ENCODE measurements at regions not wholly inside any gene's neighbourhood (a gene's known extent, or its start where the extent isn't known, plus 50 kb on each side); places are given as distances from the start of the nearest gene placed in this dataset.

DNA sequence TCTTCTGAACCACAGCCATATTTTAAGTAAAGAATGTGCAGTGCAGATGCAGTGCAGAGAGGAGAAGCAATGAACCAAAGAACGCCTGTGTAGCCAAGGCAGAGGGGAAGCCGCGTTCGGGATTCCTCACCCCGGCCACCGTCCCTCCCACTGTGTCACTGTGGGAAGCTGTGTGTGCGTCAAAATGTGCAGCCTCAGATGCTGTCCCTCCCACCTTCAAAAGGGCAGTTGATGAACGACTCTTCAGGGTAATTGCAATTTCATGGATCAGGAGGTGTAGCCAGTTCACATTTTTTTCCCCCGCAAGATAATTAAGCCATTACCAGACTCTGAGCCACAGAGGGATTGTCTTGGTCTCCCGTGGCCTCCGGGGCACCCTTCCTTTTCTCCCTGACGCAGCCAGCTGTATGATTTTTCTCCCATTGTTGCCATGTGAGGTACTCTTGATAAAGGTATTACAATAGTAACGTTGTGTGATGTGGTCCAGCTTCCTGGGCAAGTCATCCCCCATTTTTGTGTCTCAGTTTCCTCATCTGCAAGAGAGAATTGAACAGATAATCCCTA lies 190.0 kb downstream of the FOXL1 start:
- 80% methylated on average over 13 of the region's 13 CpGs for WGBS (ENCODE audit: missing lambda C conversion rate)
- ChIA-PET CTCF (interaction anchor here (1.4 kb wide), 1 partner anchor 9 kb away, joined by 5 read pairs; no protein-coding TSS in a partner anchor), POLR2A (no interaction called here)
- DNase-seq (ENCODE audit: low read depth in 1 of 2, low spot score in 1 of 2) (no peak), ATAC-seq (no peak), FAIRE-seq (no peak)
- no peak for TF ChIP-seq HDAC2 (IDR thresholded peaks at IDR 0.05)
- no peak for TF ChIP-seq TFCP2L1 (CRISPR knock-in tag; IDR thresholded peaks at IDR 0.05)
- Histone ChIP-seq H3K9me3 (no peaks in the 10 kb centered on the region), H3K4me1 (peaks cover 9% of the 10 kb centered on the region; the same call in 2 of the 3 replicates), H3K27ac (no peak overlapping the region), H3K4me3 (no peak overlapping the region), H3K4me2 (no peak overlapping the region)

DNA sequence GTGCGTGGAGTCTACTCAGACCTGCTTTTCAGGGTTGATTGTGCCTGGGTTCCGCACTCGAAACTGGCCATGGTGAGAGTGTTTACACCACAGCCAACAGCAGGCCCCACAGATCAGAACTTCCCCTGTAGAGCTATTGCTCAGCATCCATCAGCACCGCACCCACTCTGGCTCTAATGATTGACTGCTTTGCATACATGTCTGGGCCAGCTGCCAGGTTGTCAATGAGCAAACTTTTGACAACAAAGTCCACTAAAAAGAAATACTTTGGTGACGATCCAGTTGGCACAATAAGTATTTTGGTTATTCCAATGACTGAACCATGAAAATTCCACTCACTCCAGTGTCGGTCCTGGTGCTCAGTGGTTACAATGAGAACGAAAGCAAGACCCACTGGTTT lies 190.7 kb downstream of the FOXL1 start:
- no peak for ATAC-seq
- CTCF ChIA-PET = interaction anchor here (1.4 kb wide), 1 partner anchor 10 kb away, joined by 5 read pairs; no protein-coding TSS in a partner anchor
- Histone ChIP-seq H3K4me3 (no peak overlapping the region), H3K9me3 (no peaks in the 10 kb centered on the region), H3K27ac (no peak overlapping the region), H3K4me2 (peak overlapping the region; percentile 24; the same call in 1 of the 3 replicates), H3K4me1 (peaks cover 9% of the 10 kb centered on the region; the same call in 2 of the 3 replicates)
- FAIRE-seq = no peak
- peak in 1 of 2 experiments; percentile 43 for DNase-seq (ENCODE audit: low read depth in 1 of 2, low spot score in 1 of 2)
- TF ChIP-seq ZNF302 (CRISPR knock-in tag; IDR thresholded peaks at IDR 0.05) (no peak), JUN (IDR thresholded peaks at IDR 0.05) (no peak), CTCF (IDR thresholded peaks at IDR 0.05) (no peak), NPAS2 (CRISPR knock-in tag; IDR thresholded peaks at IDR 0.05; ENCODE audit: borderline replicate concordance) (no peak), ZFP36 (IDR thresholded peaks at IDR 0.05; ENCODE audit: borderline replicate concordance, partially characterized antibody) (no peak), ESRRA (IDR thresholded peaks at IDR 0.05; ENCODE audit: borderline replicate concordance, low read length) (no peak), BHLHE40 (IDR thresholded peaks at IDR 0.05; ENCODE audit: low read depth, low read length) (no peak), RNF2 (IDR thresholded peaks at IDR 0.05; ENCODE audit: borderline replicate concordance, low read depth) (no peak), TP53 (CRISPR knock-in tag; IDR thresholded peaks at IDR 0.05) (no peak), KDM1A (IDR thresholded peaks at IDR 0.05; ENCODE audit: low read depth) (no peak), GATA3 (IDR thresholded peaks at IDR 0.05; ENCODE audit: borderline replicate concordance) (no peak), NFE2L2 (conservative IDR thresholded peaks at IDR 0.05; ENCODE audit: low read length) (no peak), SREBF2 (IDR thresholded peaks at IDR 0.05) (no peak), EHMT2 (IDR thresholded peaks at IDR 0.05; ENCODE audit: low read depth) (no peak), PHF8 (IDR thresholded peaks at IDR 0.05; ENCODE audit: borderline replicate concordance, low read depth) (no peak), BCL3 (IDR thresholded peaks at IDR 0.05) (no peak)
- TF ChIP-seq, protein P1, sequence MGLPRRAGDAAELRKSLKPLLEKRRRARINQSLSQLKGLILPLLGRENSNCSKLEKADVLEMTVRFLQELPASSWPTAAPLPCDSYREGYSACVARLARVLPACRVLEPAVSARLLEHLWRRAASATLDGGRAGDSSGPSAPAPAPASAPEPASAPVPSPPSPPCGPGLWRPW (IDR thresholded peaks at IDR 0.05) = no peak
- TF ChIP-seq, protein P2, sequence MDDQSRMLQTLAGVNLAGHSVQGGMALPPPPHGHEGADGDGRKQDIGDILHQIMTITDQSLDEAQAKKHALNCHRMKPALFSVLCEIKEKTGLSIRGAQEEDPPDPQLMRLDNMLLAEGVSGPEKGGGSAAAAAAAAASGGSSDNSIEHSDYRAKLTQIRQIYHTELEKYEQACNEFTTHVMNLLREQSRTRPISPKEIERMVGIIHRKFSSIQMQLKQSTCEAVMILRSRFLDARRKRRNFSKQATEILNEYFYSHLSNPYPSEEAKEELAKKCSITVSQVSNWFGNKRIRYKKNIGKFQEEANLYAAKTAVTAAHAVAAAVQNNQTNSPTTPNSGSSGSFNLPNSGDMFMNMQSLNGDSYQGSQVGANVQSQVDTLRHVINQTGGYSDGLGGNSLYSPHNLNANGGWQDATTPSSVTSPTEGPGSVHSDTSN (IDR thresholded peaks at IDR 0.05) = no peak
- TF ChIP-seq, protein P3, sequence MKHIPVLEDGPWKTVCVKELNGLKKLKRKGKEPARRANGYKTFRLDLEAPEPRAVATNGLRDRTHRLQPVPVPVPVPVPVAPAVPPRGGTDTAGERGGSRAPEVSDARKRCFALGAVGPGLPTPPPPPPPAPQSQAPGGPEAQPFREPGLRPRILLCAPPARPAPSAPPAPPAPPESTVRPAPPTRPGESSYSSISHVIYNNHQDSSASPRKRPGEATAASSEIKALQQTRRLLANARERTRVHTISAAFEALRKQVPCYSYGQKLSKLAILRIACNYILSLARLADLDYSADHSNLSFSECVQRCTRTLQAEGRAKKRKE (CRISPR knock-in tag; IDR thresholded peaks at IDR 0.05; ENCODE audit: low read depth) = no peak
- TF ChIP-seq, protein P4, sequence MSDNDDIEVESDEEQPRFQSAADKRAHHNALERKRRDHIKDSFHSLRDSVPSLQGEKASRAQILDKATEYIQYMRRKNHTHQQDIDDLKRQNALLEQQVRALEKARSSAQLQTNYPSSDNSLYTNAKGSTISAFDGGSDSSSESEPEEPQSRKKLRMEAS (IDR thresholded peaks at IDR 0.05) = no peak
- 48% methylated on average over 7 of the region's 7 CpGs for WGBS (ENCODE audit: missing lambda C conversion rate)
- POLR2A ChIA-PET = no interaction called here

Measured in A549 (cell line).